Esophagus muscularis mucosa (tissue), 3 donors: ENCODE measurements at regions not wholly inside any gene's neighbourhood (a gene's known extent, or its start where the extent isn't known, plus 50 kb on each side); places are given as distances from the start of the nearest gene placed in this dataset.

Experiments used
- POLR2A ChIP-seq: fragments of 450-650 bp; IDR thresholded peaks from one replicate; pipeline ENCODE4 v1.6.1; 2017; ENCODE audit warnings: antibody characterized with exemption, moderate library complexity, mild to moderate bottlenecking, low read depth
- POLR2AphosphoS5 ChIP-seq, 2 donors: sonication (generic); formaldehyde crosslinking; IDR thresholded peaks; one replicate each; pipeline ENCODE4 v1.6.1; 2017; ENCODE audit warnings: antibody characterized with exemption in 2 of 2
- TF ChIP-seq, protein P1 (sequence below), 3 experiments: fragments of 200-600 bp in 2 of 3; fragments of 450-650 bp in 1 of 3; sonication (generic) in 2 of 3; IDR thresholded peaks; one replicate each; pipeline ENCODE4 v1.5.1; 2017 to 2019; ENCODE audit warnings: antibody characterized with exemption in 3 of 3, mild to moderate bottlenecking in 2 of 3, moderate library complexity in 1 of 3

DNA sequence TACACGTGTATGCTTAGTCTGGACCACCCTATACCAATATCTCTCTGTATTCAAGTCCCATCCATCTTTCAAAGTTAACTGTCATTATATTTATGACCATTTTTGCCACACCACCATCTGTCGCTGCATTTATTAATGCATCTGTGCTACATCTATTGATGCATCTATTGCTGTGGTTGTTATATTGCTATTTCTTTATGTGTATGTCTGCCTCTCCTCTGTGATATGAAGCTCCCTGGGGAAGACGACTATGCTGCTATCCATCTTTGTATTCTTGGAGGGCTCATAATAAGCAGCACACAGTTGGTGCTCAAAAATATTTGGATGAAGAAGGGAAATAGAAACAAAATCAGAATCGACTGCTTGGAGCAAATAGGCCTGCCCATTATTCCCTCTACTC is 357.6 kb downstream of the RPS29 start:
- TF ChIP-seq POLR2AphosphoS5 (IDR thresholded peaks at IDR 0.05), result no peak
- no peak for TF ChIP-seq POLR2A
- TF ChIP-seq, protein P1, sequence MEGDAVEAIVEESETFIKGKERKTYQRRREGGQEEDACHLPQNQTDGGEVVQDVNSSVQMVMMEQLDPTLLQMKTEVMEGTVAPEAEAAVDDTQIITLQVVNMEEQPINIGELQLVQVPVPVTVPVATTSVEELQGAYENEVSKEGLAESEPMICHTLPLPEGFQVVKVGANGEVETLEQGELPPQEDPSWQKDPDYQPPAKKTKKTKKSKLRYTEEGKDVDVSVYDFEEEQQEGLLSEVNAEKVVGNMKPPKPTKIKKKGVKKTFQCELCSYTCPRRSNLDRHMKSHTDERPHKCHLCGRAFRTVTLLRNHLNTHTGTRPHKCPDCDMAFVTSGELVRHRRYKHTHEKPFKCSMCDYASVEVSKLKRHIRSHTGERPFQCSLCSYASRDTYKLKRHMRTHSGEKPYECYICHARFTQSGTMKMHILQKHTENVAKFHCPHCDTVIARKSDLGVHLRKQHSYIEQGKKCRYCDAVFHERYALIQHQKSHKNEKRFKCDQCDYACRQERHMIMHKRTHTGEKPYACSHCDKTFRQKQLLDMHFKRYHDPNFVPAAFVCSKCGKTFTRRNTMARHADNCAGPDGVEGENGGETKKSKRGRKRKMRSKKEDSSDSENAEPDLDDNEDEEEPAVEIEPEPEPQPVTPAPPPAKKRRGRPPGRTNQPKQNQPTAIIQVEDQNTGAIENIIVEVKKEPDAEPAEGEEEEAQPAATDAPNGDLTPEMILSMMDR (IDR thresholded peaks at IDR 0.05), result no peak
